ENCODE measurements at regions not wholly inside any gene's neighbourhood (a gene's known extent, or its start where the extent isn't known, plus 50 kb on each side); places are given as distances from the start of the nearest gene placed in this dataset.

DNA sequence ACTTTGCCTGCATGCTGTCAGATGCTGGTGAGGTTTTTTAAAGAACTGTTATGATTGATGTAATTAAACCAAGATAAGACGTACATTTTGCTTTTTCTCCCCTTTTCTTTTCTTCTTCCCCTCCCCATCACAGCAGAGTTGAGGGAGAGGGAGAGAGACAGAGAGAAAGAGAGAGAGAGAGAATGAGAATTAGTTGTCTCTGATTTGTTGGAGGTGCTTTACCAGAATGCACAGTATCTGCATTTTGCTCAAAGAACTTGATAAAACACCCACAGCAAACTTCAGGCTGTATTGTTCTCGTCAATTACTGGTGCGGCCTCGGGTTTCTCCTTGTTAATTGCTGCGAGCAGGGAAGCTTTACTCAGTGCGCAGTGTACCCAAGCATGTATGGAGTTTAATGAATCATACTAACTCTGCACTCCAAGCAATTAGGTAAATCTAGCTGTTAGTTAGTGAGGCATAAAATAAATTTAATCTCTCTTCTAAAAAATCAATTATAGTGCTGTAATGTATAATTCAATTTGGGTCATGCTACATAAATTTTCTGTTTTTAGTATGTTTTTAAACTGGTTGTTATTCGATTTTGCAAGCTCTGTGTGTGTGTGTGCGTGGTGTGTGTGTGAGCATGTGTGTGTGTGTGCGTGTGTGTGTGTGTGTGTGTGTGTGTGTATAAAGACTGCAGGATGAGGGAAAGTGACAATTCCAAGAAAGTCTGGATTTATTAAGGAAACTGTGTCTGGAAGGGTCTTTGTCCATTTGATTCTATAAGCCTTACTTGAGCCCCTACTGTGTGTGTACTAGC is 273.4 kb downstream of the TLE3 start:
- Histone ChIP-seq H3K9me3 (no peaks in the 10 kb centered on the region), H3K4me1 (no peaks in the 10 kb centered on the region), H3K4me3 (no peak overlapping the region), H3K27ac (no peak overlapping the region), H3K36me3 (replicated peaks in 1 of 2; ENCODE audit: insufficient read depth in 1 of 2, low read depth in 2 of 2) (no peaks in the 10 kb centered on the region), H3K27me3 (no peaks in the 10 kb centered on the region)
- TF ChIP-seq POLR2A (IDR thresholded peaks at IDR 0.05) = no peak
- TF ChIP-seq, protein P1, sequence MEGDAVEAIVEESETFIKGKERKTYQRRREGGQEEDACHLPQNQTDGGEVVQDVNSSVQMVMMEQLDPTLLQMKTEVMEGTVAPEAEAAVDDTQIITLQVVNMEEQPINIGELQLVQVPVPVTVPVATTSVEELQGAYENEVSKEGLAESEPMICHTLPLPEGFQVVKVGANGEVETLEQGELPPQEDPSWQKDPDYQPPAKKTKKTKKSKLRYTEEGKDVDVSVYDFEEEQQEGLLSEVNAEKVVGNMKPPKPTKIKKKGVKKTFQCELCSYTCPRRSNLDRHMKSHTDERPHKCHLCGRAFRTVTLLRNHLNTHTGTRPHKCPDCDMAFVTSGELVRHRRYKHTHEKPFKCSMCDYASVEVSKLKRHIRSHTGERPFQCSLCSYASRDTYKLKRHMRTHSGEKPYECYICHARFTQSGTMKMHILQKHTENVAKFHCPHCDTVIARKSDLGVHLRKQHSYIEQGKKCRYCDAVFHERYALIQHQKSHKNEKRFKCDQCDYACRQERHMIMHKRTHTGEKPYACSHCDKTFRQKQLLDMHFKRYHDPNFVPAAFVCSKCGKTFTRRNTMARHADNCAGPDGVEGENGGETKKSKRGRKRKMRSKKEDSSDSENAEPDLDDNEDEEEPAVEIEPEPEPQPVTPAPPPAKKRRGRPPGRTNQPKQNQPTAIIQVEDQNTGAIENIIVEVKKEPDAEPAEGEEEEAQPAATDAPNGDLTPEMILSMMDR (IDR thresholded peaks at IDR 0.05) = no peak
- ATAC-seq = no peak
- WGBS, 2 donors = 65 to 77% methylated on average over 9 of the region's 9 CpGs
- intact Hi-C loops (cut with DNase I) = no loop called here
- DNase-seq = no peak

DNA sequence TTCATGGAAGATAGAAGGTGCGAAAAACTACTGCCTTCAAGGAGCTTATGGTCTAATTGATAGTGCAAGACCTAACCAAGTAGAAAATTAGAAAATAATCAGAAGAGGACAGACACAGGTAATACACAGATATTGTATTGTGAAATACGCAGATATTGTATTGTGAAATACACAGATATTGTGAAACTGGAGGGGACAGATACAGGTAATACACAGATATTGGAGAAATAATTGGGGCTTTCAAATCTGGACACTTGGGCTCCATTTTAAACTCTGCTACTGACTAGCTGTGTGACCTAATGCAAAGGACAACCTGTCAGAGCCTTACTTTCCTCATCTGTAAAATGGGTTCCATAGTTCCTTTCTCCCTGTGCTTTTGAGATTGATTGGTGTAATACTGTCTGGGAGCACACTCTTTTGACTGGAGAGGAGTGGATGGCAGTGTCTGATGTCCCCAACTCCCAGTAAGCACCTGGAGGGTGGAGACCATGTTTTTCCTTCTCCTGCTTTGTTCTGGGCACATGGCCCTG is 272.8 kb downstream of the TLE3 start:
- Histone ChIP-seq H3K36me3 (replicated peaks in 1 of 2; ENCODE audit: insufficient read depth in 1 of 2, low read depth in 2 of 2) (no peaks in the 10 kb centered on the region), H3K4me1 (no peaks in the 10 kb centered on the region), H3K9me3 (no peaks in the 10 kb centered on the region), H3K4me3 (no peak overlapping the region), H3K27me3 (no peaks in the 10 kb centered on the region), H3K27ac (no peak overlapping the region)
- 86 to 93% methylated on average over 2 of the region's 2 CpGs for WGBS, 2 donors
- DNase-seq (no peak), ATAC-seq (no peak)
- TF ChIP-seq, protein P1 (IDR thresholded peaks at IDR 0.05) = no peak
- no peak for TF ChIP-seq POLR2A (IDR thresholded peaks at IDR 0.05)
- intact Hi-C loops (cut with DNase I) = no loop called here

DNA sequence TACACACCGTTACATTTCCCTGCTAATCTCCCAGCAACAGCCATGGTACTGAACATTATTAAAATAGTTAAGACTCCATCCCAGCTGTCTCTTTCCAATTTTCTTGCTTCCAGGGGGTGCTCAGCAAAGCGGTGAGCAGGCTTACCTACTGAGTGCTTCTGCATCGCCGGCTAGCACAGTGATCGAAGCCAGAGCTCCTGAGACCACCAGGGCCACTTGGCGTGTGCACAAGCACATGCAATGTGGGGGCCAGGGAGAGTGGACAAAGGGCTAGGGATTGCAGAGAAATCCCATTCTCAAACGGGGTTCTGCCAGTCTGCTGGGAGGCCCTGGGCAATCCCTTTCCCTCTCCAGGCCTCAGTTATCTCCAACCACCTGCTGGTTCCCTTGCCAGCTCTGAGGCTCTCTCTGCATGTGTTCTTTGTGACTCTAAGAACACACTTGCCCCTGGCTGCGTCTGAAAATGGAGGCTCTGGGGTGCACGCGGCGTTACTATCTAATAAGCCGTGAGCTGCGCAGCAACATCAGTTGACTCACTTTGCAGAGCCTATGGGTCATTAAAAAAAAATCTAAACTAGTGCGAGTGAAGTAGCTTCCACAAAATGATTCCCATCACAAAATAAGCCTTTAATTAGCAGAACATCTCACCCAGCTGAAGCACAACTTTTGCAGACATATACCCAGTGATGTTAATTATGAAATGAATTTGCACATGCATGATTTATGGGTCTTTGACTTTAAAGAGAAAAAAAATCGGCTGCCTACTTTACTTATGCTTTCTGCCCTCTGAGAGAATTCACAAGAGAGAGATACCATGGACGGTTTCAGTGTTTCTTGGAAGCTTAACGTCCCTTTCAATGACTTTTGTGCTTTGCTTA is 271.5 kb downstream of the TLE3 start:
- WGBS, 2 donors = 73 to 74% methylated on average over 17 of the region's 17 CpGs
- no peak overlapping the region for H3K4me3 ChIP-seq
- H3K4me1 ChIP-seq = no peaks in the 10 kb centered on the region
- no peak for DNase-seq
- no peak overlapping the region for H3K27ac ChIP-seq
- H3K27me3 ChIP-seq = no peaks in the 10 kb centered on the region
- no peaks in the 10 kb centered on the region for H3K36me3 ChIP-seq (replicated peaks in 1 of 2; ENCODE audit: insufficient read depth in 1 of 2, low read depth in 2 of 2)
- H3K9me3 ChIP-seq = no peaks in the 10 kb centered on the region
- no peak for ATAC-seq
- intact Hi-C loops (cut with DNase I) = no loop called here
- TF ChIP-seq, protein P1 (IDR thresholded peaks at IDR 0.05) = no peak
- TF ChIP-seq POLR2A (IDR thresholded peaks at IDR 0.05) = no peak

DNA sequence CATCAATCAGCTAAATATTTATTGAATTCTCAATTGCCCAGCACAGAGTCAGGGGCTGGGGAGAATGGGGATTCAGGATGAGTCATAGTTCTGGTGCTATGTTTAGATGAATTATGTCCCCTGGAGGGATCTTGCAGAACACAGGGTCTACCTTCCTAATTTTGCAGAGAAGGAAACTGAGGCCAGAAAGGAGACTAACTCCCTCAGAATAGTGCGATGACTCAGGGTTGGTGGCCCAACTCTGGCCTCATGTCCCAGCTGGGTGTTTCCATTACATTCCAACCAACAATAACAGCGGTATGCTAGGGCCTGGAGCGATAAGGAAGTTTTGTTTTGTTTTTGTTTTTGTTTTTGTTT is 270.9 kb downstream of the TLE3 start:
- H3K9me3 ChIP-seq = no peaks in the 10 kb centered on the region
- 94 to 100% methylated on average over 3 of the region's 3 CpGs for WGBS, 2 donors

More for the DNA sequence above, 270.9 kb downstream of the TLE3 start:
- intact Hi-C loops (cut with DNase I) = no loop called here
- TF ChIP-seq POLR2A (IDR thresholded peaks at IDR 0.05) = no peak
- TF ChIP-seq, protein P1 (IDR thresholded peaks at IDR 0.05) = no peak
- no peaks in the 10 kb centered on the region for H3K27me3 ChIP-seq
- ATAC-seq (no peak), DNase-seq (no peak)
- H3K36me3 ChIP-seq (replicated peaks in 1 of 2; ENCODE audit: insufficient read depth in 1 of 2, low read depth in 2 of 2) = no peaks in the 10 kb centered on the region
- H3K4me3 ChIP-seq = no peak overlapping the region
- no peaks in the 10 kb centered on the region for H3K4me1 ChIP-seq
- H3K27ac ChIP-seq = no peak overlapping the region
